GM19239 (cell line): ENCODE measurements at regions not wholly inside any gene's neighbourhood (a gene's known extent, or its start where the extent isn't known, plus 50 kb on each side); places are given as distances from the start of the nearest gene placed in this dataset.
A peak's percentile ranks its signal among the peaks of the same experiment; 100 is the strongest.

ENCODE experiments used
- DNase-seq: peaks from one replicate; pipeline ENCODE4 v3.0.0; 2011; ENCODE audit warnings: low spot score; ENCODE audit not compliant: insufficient read length
- FAIRE-seq: peaks from 2 replicates; lab custom pipeline; 2011; peaks lifted over from hg19 to GRCh38; lab: Jason Lieb, UNC

DNA sequence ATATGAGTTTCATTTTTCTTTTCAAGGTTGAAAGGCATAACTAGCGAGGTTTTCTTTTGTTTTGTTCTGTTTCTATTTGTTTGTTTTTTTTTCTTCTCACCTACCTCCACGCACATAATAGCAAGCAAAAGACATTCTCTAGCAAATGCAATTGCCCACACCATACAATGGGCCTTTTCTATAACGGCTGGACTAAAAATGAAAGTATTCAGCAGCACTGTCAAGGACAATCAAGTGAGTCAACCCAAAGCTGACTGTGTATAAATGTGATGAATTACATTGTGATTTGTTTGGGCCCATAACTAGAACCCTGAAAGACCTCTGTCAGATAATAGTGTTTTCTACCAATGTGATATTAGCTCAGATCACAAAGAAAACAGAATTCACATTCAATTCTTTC lies 496.7 kb downstream of the RNF144B start:
- no peak for DNase-seq
- FAIRE-seq: no peak

DNA sequence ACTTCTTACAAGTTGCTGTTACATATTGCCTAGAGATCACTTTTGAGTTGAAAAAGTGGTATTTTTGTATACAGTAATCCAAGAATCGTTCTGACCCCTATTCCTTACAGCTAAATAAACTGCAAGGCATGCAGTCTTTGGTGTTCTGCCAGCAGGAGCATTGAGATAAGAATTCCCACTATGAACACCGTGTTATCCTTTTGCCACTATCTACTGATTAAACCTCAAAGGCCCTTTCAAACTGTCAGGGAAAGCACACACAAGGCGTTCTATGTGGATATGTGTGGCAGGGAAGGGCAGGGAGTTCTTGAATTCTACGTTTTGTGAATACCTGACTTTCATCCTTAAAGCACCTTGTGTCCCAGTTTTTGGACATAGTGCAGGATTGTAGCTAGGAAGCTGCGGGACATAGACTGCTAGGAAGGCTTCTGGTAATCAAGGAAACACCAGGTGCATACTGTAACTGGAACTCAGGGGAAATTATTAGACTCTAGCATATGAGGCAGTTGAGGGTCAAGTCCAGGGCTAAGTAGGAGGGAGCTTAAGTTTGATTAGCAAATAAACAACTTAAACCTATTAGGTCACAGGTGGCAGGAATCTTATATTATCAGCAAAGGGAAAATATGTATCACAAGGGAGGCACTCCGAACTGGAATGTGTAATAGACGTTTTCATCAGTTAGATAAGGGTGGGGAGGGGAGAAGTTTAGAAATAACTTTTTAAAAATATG lies 506.6 kb downstream of the RNF144B start:
- DNase-seq: no peak
- FAIRE-seq: no peak

DNA sequence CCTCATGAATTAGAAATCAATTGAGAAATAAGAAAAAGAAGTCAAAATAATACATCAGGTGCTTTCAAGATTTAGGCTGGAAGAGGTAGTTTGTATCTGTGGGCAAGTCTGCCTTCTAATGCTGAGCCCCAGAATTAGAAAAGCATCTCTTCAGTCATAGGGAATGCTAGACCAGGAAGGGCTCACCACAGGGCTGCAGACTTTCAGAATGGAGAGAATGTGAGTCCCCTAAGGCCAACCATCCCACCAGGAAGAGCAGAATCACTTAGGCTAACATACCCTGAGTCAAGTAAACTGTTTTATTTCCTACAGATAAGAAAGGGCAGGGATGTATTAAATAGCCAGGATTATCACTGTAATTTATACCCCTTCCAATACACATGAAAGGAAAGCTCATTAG lies 510.2 kb downstream of the RNF144B start:
- no peak for DNase-seq
- FAIRE-seq: no peak

DNA sequence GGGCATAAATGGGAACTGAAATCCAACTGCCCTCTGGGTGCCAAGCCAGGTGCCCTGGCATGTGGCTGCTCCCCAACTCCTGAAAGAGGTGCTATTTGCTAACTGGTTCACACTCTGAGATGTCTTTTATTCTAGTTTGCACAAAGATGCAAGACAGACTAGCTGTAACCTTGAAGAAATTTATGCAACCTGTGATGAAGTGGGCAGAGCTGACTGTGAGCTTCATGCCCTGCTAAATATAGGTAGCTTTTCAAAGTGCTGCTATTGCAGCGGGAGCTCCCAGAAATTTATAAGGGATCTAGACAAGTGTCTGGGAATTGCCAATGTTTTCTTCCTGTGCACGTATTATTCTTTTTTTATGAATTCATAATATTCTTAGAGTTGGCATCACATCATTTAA lies 517.5 kb downstream of the RNF144B start:
- no peak for FAIRE-seq
- DNase-seq: no peak

DNA sequence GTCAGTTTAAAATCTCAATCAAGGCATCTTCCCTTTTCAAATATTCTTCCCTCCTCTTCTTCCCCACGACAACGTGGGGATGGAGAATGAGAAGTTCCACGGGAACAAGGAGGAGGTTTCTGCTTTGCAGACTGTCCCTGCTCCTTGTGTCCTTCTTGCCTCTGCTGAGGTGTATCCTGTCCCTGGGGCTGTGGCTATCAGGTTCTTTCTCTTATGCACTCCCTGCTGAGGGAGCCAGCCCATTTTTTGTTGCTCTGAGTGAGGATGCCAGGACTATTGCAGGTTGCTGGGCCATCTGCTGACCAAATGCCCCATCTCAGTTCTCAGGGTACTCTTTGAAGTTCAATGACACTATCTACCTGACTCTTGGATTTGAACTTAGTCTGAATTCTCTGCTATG lies 533.6 kb downstream of the RNF144B start:
- FAIRE-seq: no peak
- no peak for DNase-seq

DNA sequence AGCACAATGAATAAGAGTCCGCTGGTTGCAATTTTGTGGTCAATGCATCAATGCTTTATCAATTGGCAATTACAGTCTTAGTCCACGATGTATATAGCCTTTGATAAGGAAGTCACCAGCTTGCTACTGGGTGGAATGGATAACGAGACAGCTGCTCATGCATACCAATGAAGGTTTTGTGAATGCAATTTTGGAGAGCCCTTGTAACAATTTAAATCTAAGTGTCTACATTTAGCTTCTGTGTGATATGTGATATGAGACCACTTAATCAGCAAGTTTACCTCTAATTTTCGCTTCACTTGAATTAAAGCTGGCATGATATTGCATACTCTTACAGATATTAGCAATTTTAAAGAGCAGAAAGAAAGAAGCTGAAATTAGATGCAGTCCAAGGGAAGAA lies 543.9 kb downstream of the RNF144B start:
- DNase-seq (no peak), FAIRE-seq (no peak)

DNA sequence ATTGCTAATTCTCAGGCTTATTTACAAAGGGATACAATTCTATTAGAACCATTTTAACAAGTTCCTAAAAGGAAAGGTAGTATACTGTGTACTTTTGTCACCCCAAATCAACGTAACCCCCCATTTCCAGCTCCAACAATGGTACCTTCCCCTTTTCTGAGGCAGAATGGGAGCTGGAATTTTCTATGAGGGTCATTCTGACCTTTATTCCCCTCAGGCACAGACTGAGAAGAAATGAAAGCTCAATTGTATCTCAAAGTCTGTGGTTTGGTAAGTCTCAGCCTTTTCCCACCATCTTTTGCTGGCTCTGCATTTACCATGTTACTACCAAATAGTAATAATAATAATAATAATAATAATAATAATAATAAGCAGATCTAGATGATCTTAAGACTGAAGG lies 571.0 kb downstream of the RNF144B start:
- FAIRE-seq: no peak
- no peak for DNase-seq

DNA sequence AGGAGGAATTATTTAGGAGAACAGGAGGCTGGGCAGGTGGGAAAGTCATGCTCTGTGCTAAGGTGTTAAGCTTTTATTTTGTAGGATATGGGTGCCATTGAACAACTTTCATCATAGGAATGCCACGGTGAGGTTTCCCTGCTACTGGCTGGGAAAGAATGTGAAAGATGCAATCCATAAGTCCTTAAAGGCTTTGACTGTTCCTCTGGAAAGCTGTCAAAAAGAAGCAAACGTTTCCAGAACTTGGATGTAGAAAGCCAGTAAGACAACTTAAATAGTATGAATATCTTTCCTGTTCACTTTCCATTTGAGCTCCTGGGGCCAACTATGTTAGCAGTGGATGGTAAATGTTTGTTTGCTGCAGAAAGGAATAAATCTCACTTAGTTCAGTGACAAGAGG lies 574.4 kb downstream of the RNF144B start:
- FAIRE-seq: no peak
- DNase-seq: no peak

DNA sequence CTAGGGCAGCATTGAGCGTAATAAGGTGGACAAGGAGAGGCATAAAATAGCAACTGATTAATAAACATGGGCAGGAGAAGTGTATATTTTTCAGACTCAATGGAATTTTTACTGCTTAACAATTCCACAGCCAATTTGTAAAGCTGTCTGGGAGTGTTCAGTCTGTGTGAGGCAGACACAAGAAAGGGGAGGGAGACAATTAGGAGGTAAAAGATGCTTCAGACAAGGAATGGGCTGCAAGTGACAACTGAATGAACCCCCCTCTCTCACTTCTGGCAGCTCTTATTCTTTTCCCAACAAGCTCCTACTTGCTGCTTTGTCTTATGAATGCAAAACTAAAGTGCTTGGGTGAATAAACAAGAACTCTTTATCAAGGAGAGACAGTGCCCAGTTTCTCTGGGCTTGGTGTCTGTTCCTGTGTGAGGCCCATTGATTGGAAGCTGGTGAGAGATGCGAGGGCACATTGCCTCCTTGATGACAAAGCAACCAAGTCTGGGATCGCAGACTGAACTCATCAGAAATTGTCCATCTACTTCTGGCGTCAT lies 575.3 kb downstream of the RNF144B start:
- FAIRE-seq (no peak), DNase-seq (no peak)

DNA sequence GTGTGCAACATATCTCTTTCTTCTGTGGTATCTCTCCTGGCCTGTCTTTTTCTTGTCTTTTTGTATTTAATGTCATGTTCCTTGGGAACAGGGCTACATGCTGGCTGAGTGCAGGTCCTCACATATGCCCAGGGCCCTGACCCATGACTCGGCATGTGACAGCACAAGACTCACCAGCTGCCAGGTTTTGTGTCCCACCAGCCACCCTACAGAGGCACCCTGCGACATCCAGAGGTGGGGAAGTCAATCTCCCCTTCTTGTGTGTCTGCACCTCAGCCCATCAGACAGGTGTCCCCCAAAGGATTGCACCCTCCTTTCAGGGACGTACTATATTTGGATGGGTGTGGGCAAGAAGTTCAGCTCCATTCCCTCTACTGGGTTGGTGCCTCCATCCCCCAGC lies 576.3 kb downstream of the RNF144B start:
- no peak for DNase-seq
- no peak for FAIRE-seq

DNA sequence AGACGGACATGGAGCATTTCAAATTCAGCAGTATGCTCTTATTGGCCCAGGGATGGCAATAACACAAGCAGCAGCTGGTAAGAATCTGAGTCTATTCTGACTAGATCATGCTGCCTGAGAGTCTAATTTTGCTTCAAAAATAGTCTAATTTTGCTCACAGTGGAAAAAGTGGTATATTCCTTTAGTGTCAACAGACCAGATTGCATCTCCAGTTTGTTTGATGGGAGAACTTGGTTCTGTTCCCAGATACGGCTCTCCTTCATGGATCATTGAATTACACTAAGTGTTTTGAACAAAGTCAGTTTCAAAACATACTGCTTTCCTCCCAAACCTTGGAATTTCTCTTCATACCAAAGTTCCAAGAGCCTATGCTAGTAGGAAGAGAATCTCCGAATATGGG lies 586.1 kb downstream of the RNF144B start:
- DNase-seq (no peak), FAIRE-seq (no peak)

DNA sequence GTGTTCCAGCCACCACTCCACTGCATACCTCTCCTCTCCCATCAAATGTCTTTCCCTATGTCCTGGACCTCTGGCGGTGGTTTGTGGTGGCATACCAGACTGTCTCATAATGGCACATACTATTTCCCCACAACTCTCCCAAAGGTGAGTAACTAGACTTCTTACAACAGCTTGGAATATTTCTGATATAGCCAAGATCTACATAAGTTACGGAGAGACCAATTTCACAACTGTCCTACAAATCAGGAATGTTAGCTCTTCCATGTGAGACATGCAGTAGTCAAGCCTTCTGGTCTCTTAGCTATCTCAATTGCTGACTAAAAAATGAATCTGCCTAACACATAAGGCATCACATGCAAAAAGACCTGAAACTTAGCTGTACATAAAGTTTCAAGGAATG lies 588.9 kb downstream of the RNF144B start:
- no peak for FAIRE-seq
- DNase-seq: no peak

DNA sequence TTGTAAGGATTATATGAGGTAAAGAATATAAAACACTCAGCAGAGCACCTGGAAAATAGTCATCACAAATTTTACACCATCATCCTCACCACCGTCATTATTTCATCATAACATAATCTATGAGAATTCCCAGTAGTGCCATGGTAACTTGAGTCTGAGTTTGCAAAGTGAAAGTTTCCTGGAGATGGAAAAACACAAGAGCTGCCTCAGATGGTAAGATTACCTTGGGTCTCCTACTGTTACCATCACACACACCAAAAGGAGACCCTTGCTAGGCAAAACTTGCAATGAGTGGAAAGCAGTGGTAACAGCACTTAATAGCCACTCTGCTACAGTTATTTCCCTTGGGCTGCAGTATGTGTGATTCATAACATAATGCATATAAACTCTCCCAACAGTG lies 589.8 kb downstream of the RNF144B start:
- DNase-seq (no peak), FAIRE-seq (no peak)

DNA sequence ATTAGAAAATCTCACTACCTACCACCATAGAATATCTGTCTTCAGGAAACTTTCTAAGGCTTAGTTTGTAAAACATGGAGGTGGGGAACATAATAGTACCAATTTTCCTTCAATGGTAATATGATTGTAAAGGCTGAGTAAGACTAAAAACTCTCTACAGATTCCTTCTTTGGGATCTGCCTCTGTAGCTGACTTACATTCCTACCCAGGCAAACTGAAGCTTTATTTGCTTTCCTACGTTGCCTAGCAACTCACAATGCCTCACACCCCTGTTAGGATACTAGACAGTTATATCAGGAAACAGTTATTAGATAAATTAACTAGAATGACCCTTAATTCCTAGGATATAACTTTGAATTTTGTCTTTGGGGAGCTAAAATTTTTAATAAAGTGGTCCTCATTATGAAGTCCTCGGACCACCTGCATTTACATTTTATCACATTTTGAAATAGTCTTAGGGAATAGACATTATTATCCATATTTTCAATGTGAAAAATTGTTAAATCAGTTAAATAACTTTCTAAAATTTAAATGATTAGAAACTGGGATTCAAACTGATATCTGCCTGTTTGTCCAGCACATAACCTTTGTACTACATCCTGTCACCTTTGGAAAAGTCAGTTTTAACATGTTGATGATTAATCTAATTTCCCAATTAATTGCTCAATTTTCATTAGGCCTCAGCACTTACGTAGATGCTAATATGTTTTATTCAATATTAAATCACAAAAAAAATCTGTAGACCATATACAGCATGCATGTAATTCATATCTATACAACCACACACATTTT lies 591.4 kb downstream of the RNF144B start:
- FAIRE-seq (no peak), DNase-seq (no peak)

DNA sequence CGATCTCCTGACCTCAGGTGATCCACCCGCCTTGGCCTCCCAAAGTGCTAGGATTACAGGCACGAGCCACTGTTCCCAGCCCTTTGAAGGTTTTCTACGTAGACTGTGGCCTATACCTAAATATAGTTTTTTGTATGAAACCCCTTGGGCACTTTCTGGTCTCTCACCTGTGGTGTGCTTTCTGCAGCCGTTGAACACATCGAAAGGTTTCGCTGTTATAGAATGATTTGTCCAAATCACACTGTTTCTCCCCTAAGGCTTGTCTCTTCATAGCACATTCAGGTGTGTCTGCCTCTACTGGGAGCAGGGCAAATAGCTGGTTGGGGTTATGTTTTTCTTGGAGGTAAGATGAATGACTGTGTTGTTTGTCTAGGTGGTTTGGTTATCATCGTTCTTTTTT lies 597.9 kb downstream of the RNF144B start:
- DNase-seq (no peak), FAIRE-seq (no peak)

DNA sequence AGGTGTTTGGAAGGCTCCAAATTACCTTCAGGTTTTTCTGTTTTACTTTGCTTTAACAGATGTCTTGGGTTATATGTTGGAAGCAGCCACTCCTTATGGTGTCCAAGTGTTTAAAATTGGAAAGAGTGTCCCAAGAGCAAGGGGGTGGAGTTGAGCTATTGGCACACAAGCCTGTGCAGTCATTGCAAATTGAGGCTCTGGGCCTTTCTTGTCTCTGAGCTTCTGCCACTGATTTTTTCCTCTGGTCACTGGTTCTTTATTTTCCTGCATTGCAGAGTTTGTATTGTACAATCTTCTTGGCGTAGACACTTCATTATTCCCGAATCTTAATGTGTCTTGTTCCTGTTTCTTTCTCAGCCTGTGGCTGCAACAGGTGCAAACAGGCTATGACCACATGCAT lies 598.8 kb downstream of the RNF144B start:
- no peak for DNase-seq
- FAIRE-seq: no peak

DNA sequence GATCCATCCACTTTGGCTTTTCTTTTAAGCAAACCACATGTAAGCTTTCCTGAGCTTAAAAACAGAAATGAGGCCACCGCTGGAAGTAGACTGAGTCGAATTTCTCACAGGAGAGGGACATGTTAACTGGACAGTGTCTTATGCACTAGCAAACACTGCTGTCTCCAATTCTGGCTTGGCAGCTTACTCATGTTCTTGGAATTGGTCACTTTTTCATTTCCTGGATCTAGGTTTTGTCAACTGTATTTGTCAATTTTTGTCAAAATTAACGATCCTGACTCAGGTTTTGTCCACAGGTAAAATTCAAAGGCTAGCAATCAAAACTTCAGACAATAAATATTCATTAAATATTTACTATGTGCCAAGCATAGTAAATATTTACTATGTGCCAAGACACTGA lies 601.5 kb downstream of the RNF144B start:
- DNase-seq (no peak), FAIRE-seq (no peak)

DNA sequence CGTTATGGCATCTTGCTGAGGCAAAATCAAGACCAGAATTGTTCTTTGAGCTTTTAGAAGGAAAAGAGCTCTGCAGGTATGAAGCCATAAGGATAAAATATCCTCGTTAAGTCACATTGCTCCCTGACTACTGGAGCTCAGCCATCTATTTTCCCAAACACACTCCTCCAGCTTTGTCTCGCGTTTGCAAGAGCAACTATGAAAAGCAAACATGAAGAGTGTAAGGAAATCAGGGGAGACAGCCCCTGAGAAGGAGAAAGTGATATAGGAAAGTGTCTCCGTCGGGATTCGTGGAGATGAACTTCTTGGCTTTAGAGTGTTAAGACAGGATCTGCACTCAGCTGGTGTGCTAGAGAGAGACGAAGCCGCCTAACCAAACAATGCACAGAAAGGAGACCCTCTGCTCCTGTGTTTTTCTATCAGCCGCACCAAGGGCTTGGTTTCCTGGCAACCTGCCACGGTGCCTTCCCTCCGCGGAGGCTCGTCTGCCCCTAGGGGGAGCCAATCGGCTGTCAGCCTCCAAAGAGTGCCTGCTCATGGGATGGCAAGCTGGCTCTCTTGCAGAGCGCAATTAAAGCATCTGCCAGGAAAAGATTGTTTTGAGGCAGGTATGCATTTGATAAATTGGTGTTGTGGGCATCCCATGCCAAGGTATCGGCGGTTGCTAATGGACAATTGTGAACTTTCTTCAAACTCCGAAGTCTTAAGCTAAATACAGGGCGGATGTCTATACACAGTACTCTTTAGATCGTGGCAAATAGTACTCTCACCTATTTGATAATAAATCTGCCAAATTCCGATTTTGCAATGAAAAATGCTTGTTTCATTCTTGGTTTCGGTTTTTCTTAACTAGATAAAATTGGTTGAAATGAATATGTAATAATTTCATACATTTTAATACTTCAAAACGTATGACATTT lies 603.2 kb downstream of the RNF144B start:
- peak; percentile 20 for DNase-seq
- peak; percentile 47 for FAIRE-seq

DNA sequence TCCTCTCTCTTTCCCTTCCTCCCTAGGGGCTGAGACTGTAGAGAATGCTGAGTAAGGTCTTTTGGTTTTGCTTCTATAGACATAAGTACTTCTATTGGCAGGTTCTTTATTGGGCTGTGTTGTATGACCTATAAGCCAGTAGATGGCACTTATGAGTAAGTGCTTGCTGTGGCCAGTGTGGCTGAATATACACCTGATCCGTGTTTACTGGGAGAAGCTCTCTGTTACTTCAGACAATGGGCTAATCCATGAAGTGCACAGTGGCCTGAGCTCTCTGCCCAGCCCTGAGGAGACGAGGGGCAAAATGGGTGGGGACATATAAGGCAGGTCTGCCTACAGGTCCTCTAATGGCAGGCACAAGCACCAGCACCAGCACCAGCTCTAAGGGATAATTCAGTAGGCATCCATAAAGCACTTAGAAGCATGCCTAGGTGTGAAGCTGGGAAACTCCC lies 610.3 kb downstream of the RNF144B start:
- DNase-seq: peak; percentile 4
- FAIRE-seq: peak; percentile 59

DNA sequence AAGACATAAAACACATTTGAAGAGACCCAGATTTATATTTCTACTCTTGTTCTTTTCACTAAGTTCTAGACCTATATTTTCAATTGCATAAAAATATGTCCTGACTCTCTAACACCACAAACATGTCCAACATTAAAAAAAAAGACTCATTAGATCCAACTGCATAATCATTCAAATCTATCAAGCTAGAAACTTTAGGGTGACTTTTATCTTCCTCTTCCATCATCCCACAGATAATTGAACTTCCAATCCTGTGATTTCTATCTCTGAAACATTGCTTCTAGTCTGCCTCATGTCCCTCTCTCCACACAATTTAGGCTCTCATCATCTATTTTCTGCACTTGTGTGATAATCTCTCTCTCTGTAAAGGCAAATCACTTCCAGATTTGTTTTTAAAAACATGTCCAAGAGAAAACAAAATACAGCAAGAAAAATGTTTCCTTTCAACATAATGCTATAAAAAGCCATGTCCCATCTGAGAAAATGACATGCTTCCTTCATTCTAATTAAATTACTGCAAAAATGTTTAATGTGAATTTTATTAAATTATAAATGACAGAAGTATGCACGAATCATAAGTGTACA lies 615.9 kb downstream of the RNF144B start:
- FAIRE-seq: no peak
- no peak for DNase-seq
